PFSK-1 (cell line): ENCODE measurements at regions not wholly inside any gene's neighbourhood (a gene's known extent, or its start where the extent isn't known, plus 50 kb on each side); places are given as distances from the start of the nearest gene placed in this dataset.

Experiments used
- POLR2AphosphoS5 ChIP-seq: IDR thresholded peaks from 2 replicates; pipeline ENCODE4 v1.6.1; 2012; ENCODE audit warnings: low read depth, mild to moderate bottlenecking, control low read depth, low read length, moderate library complexity
- SIN3A ChIP-seq: IDR thresholded peaks from 2 replicates; pipeline ENCODE4 v1.6.1; 2012; ENCODE audit warnings: mild to moderate bottlenecking, low read length, moderate library complexity, borderline replicate concordance; ENCODE audit not compliant: insufficient read depth
- TAF1 ChIP-seq: IDR thresholded peaks from 2 replicates; pipeline ENCODE4 v1.6.1; 2012; ENCODE audit warnings: low read length, control low read depth, borderline replicate concordance; ENCODE audit not compliant: insufficient read depth

DNA sequence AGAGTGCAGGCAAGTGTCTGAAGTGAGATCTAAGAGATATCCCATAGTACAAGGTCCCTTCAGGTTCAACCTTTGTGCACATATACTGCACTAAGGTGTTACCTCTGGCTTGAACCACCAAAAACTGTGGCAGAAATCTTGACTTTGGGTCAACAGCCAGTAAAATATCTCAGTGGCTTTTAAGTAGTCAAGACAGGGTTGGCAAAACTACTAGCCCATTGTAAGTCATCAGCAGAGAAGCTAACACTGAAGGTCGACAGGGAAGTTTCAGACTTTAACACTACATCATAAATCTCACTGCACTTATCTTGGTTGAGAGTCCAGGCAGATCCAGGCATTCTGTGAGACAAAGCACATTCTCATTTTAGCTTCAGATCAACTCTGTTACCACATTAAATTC, 1684.7 kb downstream of the HACE1 start:
- TF ChIP-seq SIN3A (no peak), POLR2AphosphoS5 (no peak), TAF1 (no peak)
